Gastroesophageal sphincter (tissue), 4 donors: ENCODE measurements at regions not wholly inside any gene's neighbourhood (a gene's known extent, or its start where the extent isn't known, plus 50 kb on each side); places are given as distances from the start of the nearest gene placed in this dataset.

Experiments
- ATAC-seq: fragments of 150-250 bp; one replicate; pipeline ENCODE4 v1.9.1; 2016; ENCODE audit warnings: mild to moderate bottlenecking, moderate library complexity
- H3K27ac ChIP-seq, 4 donors: fragments of 200-600 bp; sonication (generic) in 3 of 4; 1 replicate in 3 of 4; 2 replicates in 1 of 4; pipeline ENCODE4 v1.5.1; 2016 to 2019
- H3K27me3 ChIP-seq: fragments of 200-600 bp; sonication (generic); one replicate; pipeline ENCODE4 v1.5.1; 2019
- H3K36me3 ChIP-seq, 2 donors: fragments of 200-600 bp; sonication (generic); one replicate each; pipeline ENCODE4 v1.5.1; 2019; ENCODE audit warnings: control low read depth in 1 of 2
- H3K4me1 ChIP-seq, 3 donors: fragments of 200-600 bp; sonication (generic); 1 replicate in 2 of 3; 2 replicates in 1 of 3; pipeline ENCODE4 v1.5.1; 2016 to 2019; ENCODE audit warnings: control low read depth in 2 of 3
- H3K4me3 ChIP-seq, 2 donors: fragments of 200-600 bp; sonication (generic); one replicate each; pipeline ENCODE4 v1.5.1; 2019; ENCODE audit warnings: mild to moderate bottlenecking in 1 of 2, moderate library complexity in 1 of 2
- H3K9me3 ChIP-seq, 3 donors: fragments of 200-600 bp; sonication (generic); one replicate each; pipeline ENCODE4 v1.5.1; 2017 to 2019; ENCODE audit warnings: control low read depth in 2 of 3
- CTCF ChIP-seq, 4 experiments: fragments of 200-600 bp in 2 of 4; fragments of 450-650 bp in 2 of 4; sonication (generic) in 1 of 4; IDR thresholded peaks; one replicate each; pipeline ENCODE4 v1.5.1; 2017 to 2019; ENCODE audit warnings: antibody characterized with exemption in 4 of 4, mild to moderate bottlenecking in 2 of 4, moderate library complexity in 2 of 4
- EP300 ChIP-seq: sonication (generic); formaldehyde crosslinking; IDR thresholded peaks from one replicate; pipeline ENCODE4 v1.6.1; 2017; ENCODE audit warnings: antibody characterized with exemption, mild to moderate bottlenecking
- POLR2A ChIP-seq, 2 donors: fragments of 450-650 bp; IDR thresholded peaks; one replicate each; pipeline ENCODE4 v1.6.1; 2017; ENCODE audit warnings: antibody characterized with exemption in 2 of 2, mild to moderate bottlenecking in 2 of 2, moderate library complexity in 1 of 2
- POLR2AphosphoS5 ChIP-seq: sonication (generic); formaldehyde crosslinking; IDR thresholded peaks from one replicate; pipeline ENCODE4 v1.6.1; 2017; ENCODE audit warnings: antibody characterized with exemption
- WGBS, 2 donors: methylation state at CpG; one replicate each; pipeline ENCODE4 v1.1.5; 2018; ENCODE audit warnings: low coverage in 1 of 2; 5-methylcytosine and 5-hydroxymethylcytosine counted together

DNA sequence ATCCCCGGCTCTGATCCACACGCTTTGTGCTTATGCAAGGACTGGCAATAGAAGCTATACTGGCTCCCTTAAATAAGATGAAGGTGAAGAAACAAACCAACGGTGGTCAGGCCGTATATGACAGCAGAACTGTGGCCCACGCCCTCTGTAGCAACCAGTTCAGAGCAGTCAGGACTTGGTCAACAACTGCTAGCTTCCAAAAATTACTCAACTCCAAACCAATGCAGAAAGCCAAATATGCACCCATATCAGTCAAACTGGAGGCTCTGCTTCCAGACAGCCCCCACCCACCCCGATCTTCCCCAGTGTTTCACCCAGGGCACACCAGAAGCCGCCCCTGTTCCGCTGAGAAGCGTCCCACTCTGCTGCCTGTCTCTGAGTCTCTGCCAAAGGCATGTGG, 222.3 kb upstream of the MGMT start:
- Histone ChIP-seq H3K9me3 (no peaks in the 10 kb centered on the region), H3K27ac (no peak overlapping the region), H3K4me1 (no peaks in the 10 kb centered on the region), H3K4me3 (no peak overlapping the region), H3K27me3 (no peaks in the 10 kb centered on the region), H3K36me3 (no peaks in the 10 kb centered on the region)
- 60 to 92% methylated on average over 1 to 4 of the region's 9 CpGs for WGBS, 2 donors
- peak; percentile 58 for ATAC-seq
- TF ChIP-seq CTCF (IDR thresholded peaks at IDR 0.05) (no peak), EP300 (no peak), POLR2AphosphoS5 (no peak), POLR2A (IDR thresholded peaks at IDR 0.05) (no peak)

GRCh38 chr10:129253161-129253864, 213.7 kb upstream of the MGMT start:
- Histone ChIP-seq H3K27ac (no peak overlapping the region), H3K4me1 (no peaks in the 10 kb centered on the region), H3K36me3 (no peaks in the 10 kb centered on the region), H3K9me3 (no peaks in the 10 kb centered on the region), H3K27me3 (no peaks in the 10 kb centered on the region), H3K4me3 (no peak overlapping the region)
- ATAC-seq: no peak
- TF ChIP-seq POLR2AphosphoS5 (no peak), CTCF (IDR thresholded peaks at IDR 0.05) (no peak), POLR2A (IDR thresholded peaks at IDR 0.05) (no peak), EP300 (no peak)
- WGBS, 2 donors: 83 to 86% methylated on average over 11 to 12 of the region's 12 CpGs

DNA sequence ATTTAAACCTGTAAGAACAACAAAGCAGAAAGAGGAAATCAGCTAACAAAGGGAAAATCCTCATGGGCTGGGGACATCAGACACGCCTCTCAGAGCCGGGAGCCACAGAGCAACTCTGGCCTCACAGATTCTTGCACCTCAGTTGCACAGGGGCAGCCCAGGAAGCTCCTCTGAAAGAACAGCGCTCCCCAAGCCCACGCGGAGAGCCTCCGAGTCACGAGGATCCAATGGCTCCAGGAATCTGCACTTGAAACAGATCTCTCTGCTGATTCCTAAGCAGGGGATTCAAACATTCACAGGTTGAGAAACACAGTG, 213.2 kb upstream of the MGMT start:
- Histone ChIP-seq H3K27ac (no peak overlapping the region), H3K9me3 (no peaks in the 10 kb centered on the region), H3K27me3 (no peaks in the 10 kb centered on the region), H3K36me3 (no peaks in the 10 kb centered on the region), H3K4me3 (no peak overlapping the region), H3K4me1 (no peaks in the 10 kb centered on the region)
- TF ChIP-seq CTCF (IDR thresholded peaks at IDR 0.05) (no peak), EP300 (no peak), POLR2AphosphoS5 (no peak), POLR2A (IDR thresholded peaks at IDR 0.05) (no peak)
- WGBS, 2 donors: 78% methylated on average over 3 of the region's 7 CpGs; no CpG with 5 or more reads in 1 of the 2 donors
- ATAC-seq: no peak

- TF ChIP-seq EP300 (no peak), CTCF (IDR thresholded peaks at IDR 0.05) (no peak), POLR2AphosphoS5 (no peak), POLR2A (IDR thresholded peaks at IDR 0.05) (no peak)
- peak; percentile 57 for ATAC-seq
- H3K4me1 ChIP-seq: no peaks in the 10 kb centered on the region
- H3K36me3 ChIP-seq: no peaks in the 10 kb centered on the region
- peak overlapping the region; percentile 47 to 70 (median 60) for H3K27ac ChIP-seq
- no peak overlapping the region for H3K4me3 ChIP-seq
- WGBS, 2 donors: 34 to 46% methylated on average over 6 to 9 of the region's 9 CpGs
- peaks cover 4% of the 10 kb centered on the region for H3K27me3 ChIP-seq
- H3K9me3 ChIP-seq: no peaks in the 10 kb centered on the region
These were observed 208.6 kb upstream of the MGMT start for GRCh38 chr10:129258283-129258923.
